GM20000 (cell line): ENCODE measurements at regions not wholly inside any gene's neighbourhood (a gene's known extent, or its start where the extent isn't known, plus 50 kb on each side); places are given as distances from the start of the nearest gene placed in this dataset.

Experiments used
- DNase-seq: peaks from one replicate; pipeline ENCODE4 v3.0.0; 2012; ENCODE audit warnings: low spot score
- CTCF ChIP-seq: IDR thresholded peaks from 2 replicates; pipeline ENCODE4 v1.5.1; 2012; ENCODE audit warnings: mild to moderate bottlenecking, control low read depth; ENCODE audit errors: extremely low read depth, missing control alignments

GRCh38 chr3:3405131-3405530 is 225.6 kb upstream of the CRBN start:
- DNase-seq: no peak

GRCh38 chr3:3403700-3404099 is 224.2 kb upstream of the CRBN start:
- TF ChIP-seq CTCF: no peak
- DNase-seq: no peak

More at GRCh38 chr3:3405131-3405530, 225.6 kb upstream of the CRBN start:
- TF ChIP-seq CTCF: no peak

GRCh38 chr3:3392946-3393345 is 213.5 kb upstream of the CRBN start:
- no peak for TF ChIP-seq CTCF
- DNase-seq: no peak

GRCh38 chr3:3383461-3383860 is 204.0 kb upstream of the CRBN start:
- TF ChIP-seq CTCF: no peak
- DNase-seq: no peak

GRCh38 chr3:3372210-3372777 is 192.8 kb upstream of the CRBN start:
- DNase-seq: no peak
- no peak for TF ChIP-seq CTCF

- TF ChIP-seq CTCF: no peak
- DNase-seq: no peak
Measured at GRCh38 chr3:3368306-3368705, 188.8 kb upstream of the CRBN start.

GRCh38 chr3:3366386-3366785 is 186.9 kb upstream of the CRBN start:
- TF ChIP-seq CTCF: no peak
- no peak for DNase-seq
